PC-9 (cell line): ENCODE measurements at regions not wholly inside any gene's neighbourhood (a gene's known extent, or its start where the extent isn't known, plus 50 kb on each side); places are given as distances from the start of the nearest gene placed in this dataset.

Experiments
- CTCF ChIP-seq: fragments of 200-600 bp; sonication (generic); conservative IDR thresholded peaks from 2 replicates; pipeline ENCODE4 v1.6.1; 2017; ENCODE audit warnings: mixed run types, antibody characterized with exemption, mild to moderate bottlenecking, moderate library complexity
- EZH2 ChIP-seq: fragments of 200-600 bp; sonication (generic); IDR thresholded peaks from 2 replicates; pipeline ENCODE4 v1.8.0; 2017; ENCODE audit warnings: antibody characterized with exemption, low read depth

- TF ChIP-seq CTCF (no peak), EZH2 (no peak)
These were observed 444.3 kb downstream of the SLC4A3 start for GRCh38 chr2:220071696-220072095.
